HG02588 (cell line): ENCODE measurements at regions not wholly inside any gene's neighbourhood (a gene's known extent, or its start where the extent isn't known, plus 50 kb on each side); places are given as distances from the start of the nearest gene placed in this dataset.

Experiments used
- ATAC-seq: cut with Tn5 transposase; IDR thresholded peaks from one replicate; pipeline ENCODE4 v1.9.1; 2021; ENCODE audit warnings: mild to moderate bottlenecking, moderate library complexity; ENCODE audit not compliant: unreplicated experiment

DNA sequence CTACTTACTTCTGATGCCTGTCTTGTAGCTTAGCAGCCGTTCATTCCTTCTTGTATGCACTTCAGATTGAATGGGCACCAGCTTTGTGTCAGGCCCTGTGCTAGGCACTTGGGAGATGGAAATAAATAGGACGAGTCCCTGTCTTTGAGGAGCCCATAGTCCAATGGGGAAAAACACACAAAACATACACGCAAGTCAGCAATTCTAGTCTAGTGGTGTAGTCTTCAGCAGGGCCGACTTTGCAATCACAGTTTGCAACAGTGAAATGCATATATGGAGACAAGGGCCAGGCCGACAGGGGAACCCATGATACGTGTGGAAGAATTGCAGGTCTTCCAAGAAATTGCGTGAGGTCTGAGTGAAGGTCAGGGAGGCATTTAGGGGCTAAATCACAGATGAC lies 262.6 kb downstream of the MAF start:
- ATAC-seq, result no peak

DNA sequence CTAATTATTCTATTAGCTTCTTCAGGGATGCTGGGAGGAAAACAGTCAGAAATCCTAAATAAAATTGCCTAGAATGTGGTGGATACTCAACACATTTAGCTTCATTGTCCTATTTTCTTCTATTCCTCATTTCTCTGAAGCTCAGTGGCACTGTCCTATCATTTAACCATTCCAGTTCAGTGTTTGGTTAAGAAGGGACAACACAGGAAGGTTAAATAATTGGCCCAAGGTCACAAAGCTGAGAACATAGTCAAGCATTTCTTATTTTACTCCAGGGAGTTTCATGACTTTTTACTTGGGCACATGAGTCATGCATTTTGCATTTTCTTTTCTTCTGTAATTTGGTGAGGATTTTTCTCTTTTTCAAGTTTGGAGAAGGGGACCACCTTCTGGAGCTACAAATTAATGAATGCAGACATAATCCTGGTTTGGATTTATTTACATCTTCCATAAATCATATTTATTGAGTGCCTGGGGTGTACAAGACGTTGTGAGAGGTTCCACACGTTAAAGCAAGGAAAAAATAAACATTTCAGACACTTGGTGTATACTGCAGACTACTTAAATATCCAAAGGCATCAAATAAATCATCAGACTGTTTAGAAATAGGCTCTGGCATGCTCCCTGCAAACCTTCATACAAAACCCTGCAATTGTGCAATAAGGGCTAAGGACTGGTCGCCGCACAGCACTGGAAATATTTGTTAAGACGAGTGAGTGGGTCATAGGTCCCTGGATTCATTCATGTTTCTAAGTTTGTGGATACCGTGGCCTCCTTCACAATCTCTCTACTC lies 263.9 kb downstream of the MAF start:
- no peak for ATAC-seq

DNA sequence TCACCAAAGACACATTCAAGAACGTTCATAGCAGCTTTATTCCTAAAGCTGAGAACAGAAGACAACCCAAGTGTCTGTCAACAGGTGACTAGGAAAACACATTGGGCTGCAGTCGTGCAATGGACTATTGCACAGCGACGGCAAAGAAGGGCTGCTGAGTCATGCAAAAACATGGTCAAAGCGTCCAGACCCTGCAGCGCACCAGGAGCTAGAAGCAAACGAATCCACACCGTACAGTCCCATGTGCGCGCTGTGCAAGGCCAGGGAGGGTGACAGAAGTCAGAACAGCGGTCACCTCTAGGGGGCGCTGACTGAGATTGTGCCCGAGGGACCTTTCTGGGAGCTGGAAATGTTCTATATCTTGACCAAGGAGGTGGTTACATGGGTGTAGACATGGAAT lies 266.4 kb downstream of the MAF start:
- ATAC-seq, result no peak

DNA sequence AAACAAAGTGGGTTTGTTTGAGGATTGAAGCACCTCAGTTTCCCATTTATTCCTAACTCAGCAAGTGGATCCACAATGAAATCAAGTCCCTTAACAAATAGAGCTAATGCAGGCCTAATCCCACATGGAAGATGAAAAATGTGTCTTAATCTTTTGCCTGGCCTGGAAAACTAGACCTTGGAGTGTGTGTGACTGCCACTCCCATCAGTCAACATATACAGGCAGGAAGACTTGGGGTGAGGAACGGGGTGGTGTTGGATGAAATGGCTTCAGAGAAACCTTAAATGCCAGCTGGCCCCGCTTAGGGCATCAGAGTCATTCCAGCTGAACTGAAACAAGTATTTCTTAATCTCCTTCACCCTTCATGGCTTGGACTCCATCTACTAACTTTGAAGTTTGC lies 269.5 kb downstream of the MAF start:
- ATAC-seq, result no peak

DNA sequence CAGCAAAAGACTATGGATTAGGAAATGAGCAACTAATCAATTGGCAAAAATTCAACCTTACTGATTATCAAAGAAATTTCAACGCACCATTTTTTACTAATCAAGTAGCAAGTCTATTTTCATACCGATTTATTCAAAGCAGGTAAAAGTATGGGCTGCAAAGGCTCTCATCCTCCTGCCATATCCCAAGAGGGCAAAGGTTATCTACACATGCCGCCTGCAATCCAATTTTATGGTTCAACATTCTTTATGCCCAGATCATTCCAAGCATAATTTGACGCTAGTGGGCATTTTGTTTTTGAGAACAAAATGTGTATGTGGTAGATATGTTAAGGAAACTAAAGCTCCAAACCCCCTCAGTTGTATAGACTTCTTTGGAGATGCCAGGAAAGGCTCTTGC lies 270.6 kb downstream of the MAF start:
- ATAC-seq, result no peak

DNA sequence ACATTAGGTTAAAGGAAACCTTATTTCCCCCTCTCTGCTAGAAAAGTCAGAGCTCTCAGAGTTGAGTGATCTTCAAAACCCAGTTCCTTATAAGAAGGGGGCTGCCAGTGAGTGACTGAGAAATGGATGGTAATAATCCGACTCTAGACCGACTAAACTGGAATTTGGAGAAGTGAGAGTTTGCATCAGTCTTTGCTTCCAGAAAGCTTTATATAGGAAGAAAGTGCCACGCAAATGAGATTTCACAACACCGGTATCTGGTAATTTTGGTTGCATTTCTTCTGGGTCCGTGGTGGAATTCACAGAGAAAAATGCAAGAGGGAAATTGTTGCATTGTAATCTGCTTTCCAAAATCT lies 271.4 kb downstream of the MAF start:
- ATAC-seq, result no peak

DNA sequence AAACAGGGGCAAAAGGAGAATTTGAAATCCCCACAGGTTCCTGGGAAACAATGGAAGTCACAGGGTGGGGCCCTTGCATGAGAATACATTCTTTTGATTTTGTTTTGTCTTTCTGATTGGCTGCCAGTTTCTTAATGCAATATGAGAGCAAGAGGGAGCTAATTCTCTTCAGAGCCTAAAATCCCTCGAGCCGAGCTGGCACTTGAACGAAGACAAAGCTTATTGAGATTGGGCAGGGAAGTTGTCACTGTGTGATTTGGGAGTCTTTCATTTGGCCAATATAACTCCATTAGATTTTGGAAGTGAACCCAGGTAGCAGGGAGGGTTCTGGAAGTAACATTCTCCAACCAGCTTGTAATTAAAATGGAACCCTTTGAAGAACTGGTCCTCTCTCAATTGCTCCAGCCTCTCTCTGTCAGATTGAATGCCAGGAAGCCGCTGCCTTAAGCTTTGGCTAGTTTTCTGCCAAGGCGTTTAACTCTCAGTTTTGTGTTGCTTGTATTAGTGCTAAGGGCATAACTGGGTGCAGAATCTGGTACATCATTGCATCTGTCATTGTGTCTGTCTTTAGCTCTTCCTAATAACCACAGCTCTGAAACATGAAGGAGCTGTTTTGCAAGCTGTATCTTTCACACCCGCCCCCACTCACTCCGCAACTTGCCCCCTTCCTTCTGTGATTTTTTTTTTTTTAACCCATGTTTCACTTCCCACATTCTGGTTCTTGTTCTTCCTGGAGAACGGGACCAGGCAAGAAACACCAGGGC lies 272.0 kb downstream of the MAF start:
- ATAC-seq, result no peak

DNA sequence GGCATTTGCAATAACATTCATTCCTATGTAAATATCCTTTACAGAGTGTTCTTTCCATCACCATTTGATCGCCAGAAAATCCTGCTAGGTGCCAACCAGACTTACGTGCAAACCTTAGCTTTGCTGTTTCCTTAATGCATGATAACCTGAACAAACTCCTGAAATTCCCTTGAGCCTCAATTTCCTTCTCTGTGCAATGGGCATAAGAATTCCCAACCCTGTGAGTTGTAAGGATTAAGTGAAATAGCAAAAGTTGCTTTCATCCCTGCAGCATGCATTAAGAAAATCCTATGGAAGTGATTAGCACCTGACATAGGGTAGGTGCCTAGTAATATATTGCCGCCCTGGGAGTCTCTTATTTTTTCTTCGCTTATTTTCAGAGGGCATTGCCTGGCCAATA lies 272.7 kb downstream of the MAF start:
- no peak for ATAC-seq

DNA sequence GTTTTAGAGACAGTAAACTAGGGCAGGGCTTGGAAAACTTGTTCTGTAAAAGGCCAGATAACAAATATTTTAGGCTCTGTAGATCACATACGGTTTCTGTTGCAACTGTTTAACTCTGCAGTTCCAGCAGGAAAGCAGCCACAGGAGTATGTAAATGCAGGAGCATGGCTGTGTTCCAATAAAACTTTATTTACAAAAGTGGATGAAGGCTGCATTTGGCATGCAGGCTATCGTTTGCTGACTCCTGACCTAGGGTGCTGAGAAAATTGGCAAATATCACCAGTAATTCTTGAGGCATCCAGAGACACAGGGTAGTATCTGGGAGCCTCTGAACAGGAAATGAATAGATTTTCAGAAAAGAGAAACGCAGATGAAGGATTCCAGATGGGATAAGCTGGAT lies 274.0 kb downstream of the MAF start:
- ATAC-seq, result no peak

DNA sequence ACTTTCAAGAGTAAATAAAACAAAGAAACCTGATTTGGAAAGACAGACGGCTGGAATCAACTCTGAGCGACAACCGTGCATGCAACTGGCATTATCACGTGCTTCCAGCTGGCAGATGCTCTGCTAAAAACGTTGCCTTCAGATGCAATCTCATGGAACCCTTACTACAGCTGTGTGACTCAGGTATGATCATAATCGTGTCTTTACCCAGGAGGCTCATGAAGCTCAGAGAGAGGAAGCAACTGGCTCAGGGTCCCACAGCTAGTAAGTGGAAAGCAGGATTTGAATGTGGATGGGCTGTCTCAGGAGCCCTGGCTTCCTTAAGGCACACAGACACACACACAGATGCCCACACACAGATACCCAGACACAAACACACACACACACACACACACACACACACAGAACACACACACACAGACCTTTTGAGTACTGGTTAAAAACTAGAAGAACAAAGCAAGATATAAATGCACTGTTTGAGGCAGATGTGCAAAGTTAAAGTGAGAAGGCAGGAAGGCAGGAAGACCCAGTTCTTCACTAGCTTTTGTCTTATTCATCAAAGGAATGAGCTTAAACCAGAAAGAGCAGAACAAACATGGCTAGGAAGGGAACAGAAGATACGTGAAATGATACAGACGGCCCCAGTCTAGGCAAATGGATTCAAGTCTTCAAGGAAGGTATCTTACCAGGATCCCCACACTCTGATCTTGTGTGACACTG lies 275.2 kb downstream of the MAF start:
- ATAC-seq, result no peak

DNA sequence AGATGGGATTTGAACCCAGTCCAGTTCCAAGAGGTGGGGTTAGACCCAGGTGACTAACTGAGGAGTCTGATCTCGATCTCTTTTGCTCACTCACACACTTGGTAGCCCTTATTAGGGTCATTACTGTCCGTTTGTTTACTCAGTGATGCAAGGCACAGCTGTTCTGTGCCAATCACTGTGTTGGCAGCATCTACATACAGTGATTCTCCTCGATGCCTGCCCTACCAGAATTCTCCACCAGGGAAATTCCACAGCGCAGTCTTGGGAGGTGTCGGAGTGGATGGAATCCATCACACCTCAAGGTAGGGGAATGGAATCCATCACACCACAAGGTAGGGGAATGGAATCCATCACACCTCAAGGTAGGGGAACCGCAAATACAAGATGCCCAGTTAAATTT lies 279.6 kb downstream of the MAF start:
- no peak for ATAC-seq

DNA sequence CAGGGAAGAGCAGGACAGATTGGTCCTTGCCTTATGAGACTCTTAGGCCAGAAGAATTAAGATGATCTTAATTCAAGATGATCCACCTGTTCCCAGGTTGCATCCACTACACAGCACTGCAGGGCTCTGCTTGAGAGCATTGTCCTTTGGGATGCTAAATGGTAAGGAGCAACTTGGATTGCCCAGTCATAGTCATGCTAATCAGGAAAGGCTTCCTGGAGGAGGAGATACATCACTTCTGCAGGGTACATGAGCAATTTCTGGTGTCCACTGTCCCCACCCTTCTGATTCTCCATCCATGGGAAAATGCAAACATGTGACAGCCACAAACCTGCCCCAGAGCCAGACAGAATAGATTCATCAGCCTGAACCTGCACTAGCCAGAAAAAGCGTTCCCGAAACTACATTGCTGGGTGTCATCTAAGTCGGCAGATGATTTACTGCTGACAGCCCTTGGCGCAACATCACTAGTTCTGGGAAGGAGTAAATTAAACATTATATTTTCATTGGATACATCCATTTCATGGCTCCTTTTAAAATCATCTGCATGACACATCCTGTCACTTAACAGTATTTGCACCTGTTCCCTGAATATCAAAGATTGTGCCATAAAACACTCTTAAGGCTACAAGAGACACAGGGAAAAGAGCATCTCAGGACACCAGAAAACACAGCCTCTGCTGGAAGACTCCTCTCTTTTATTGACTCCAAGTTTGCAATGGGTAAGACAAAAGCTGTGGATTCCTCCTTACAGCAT lies 282.2 kb downstream of the MAF start:
- no peak for ATAC-seq

DNA sequence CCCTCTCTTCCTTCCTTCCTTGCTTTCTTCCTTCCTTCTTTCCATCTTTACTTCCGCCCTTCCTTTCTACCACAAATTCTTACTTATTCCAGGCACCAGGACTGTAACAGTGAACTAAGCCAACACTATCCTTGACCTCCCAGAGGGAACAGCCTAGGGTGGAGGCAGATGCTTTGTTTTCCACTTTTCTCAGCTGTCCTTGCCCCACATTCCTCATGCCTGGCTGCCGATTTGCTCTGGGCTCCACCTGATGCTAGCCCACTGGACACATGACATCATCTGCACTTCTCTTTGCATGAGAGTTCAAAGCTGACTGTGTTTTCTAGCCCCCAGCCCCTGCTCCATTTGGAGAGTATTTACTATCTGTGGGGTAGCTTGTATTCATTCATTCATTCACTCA lies 283.0 kb downstream of the MAF start:
- no peak for ATAC-seq

DNA sequence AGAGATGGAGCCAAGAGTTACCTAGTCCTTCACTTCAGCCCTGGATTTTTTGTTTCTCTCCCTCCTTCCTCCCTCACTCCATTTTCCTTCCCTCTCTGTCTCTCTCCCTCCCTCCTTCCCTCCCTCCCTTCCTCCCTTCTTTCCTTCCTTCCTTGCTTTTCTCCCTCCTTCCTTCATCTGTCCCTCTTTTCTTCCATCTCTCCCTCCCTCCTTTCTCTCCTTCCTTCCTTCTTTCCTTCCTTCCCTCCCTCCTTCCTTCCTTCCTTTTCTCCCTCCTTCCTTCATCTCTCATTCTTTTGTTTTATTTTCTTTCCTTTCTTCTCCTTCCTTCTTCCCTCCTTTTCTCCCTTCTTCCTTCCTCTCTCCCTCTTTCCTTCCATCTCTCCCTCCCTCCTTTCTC lies 283.5 kb downstream of the MAF start:
- ATAC-seq, result no peak

DNA sequence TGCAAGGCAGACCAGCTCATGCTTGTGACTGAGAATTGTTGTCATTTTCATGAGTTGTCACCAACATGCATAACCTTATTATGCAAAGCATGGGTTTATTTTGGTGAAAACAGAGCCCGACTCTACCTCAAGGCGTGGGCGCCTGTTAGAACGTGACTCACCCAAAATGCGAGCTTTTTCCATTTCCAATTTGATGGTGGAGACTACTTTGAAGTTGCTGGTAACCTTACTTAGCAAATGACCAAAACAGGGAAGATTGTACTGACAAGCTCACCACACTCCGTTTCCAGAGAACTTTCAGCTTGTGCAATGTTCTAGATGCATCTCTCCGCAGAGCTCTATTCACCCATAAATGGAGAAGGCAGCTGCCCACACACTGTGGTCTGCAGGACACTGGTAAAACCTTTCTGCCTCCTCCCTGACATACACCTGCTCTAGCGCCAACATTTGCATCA lies 284.5 kb downstream of the MAF start:
- peak; percentile 83 for ATAC-seq

DNA sequence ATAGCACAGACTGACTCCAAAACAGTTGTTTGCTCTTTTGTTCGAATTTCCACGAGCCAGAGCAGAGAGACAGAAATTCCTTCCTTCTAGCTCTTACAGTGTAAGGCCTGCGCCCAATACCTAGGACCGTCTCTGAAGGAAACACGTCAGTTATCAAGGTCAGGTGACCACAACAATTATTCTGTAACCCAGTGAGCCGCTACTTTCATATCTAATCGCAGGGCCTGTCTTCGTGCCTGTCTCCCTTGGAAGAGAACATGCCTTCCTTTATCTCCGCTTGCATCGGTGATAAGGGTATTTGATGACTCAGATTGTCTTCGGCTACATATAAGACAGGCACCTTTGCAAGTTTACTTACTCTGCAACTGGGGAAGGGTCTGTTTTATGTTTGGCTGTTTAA lies 288.0 kb downstream of the MAF start:
- no peak for ATAC-seq

DNA sequence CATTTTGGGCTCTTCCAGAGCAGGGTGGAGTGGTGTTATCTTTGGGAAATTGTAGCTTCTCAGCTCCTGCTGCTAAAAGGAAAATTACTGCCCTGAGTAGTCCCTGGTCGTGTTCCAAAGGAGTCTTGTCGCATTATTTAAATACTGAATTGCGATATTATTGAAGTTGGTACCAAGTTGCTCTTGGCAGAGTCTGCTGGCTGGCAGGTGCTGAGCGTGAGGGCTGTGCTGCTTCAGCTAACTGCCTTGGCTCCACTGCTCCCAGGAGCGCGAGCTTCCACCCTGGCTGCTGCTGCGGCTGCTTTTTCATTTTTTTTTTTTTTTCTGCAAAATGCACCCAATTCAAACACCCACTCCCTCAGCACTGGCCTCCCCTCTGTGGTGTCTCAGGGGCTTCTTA lies 289.8 kb downstream of the MAF start:
- no peak for ATAC-seq

DNA sequence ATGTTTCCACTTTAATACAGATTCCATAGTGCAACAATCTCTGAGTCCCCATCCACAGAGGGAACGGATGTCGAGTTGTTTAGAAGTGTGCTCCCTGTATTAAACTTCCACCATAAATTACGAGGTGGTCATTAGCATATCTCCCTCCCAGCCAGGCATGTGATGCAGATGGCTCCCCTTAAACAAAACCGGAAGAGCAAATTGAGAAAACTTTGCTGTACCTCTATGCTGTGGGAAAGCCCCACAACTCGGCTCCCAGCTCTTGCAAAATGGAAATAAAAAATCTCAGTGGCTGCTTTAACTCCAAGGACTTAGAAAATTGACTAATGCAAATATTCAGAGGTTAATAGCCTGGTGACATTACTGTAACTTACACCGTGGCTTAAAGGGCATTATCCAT lies 290.9 kb downstream of the MAF start:
- ATAC-seq, result no peak

DNA sequence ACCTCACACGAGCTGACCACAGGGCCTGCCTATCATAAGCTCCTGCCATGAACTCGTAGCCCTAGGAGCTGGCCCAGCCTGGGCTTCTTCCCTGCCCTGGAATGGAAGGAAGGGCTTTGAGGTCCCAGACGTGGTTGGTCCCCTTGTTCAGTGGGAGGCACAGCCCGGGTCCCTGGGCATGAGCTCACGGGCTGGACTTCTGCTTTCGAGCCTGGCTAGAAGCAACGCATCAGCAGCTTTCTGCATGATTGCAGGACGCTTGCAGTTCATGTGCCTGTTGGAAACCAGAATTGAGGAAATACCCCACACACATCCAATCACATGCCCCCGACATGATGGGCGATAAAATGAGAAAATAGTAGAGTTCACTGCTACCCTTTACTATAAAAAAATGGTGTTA lies 293.3 kb downstream of the MAF start:
- ATAC-seq, result no peak

DNA sequence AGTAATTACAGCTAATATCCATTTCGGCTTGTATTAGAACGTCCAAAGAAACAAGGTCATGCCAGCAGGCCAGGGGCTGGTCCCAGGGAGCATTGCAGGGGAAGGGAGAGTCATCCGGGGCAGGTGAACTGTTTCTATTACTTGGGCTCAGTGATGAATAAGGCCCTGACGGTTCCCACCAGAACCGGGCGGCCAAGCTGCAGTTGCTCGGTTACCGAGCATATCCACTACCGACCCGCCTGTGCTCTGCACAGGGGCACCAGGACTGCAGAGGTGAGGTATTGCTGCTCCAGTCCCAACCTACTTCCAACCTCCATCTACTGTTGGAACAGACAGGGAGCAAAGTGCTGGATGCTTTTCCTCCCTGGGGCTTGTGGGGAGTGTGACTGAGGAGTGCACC lies 295.5 kb downstream of the MAF start:
- no peak for ATAC-seq

DNA sequence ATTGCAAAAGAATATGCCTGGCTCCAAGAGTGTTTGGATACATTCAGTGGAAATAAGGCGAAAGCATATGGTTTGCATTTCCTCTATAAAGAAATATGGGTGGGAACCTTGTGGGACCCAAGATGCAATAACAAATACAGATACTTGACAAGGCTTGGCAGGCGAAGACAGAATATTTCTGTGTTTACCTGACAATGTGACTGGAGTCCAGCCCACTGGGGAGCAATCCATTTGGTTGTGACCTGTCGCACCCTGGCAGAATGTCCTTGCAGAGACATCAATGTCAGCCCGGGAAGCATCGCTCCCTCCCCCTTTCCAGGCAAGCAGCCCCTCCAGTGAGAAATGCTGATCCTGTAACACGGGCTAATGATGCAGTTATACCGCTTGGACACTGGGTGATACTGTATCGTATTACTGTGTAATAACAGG lies 296.6 kb downstream of the MAF start:
- ATAC-seq, result no peak
